CD4-positive, alpha-beta T cell treated with Interleukin-17A for 4 hours (primary cell): ENCODE measurements at regions not wholly inside any gene's neighbourhood (a gene's known extent, or its start where the extent isn't known, plus 50 kb on each side); places are given as distances from the start of the nearest gene placed in this dataset.
"Not testable (repeated sequence)": the region's sequence is repeated elsewhere in the genome, so short reads cannot be mapped to it uniquely, and the experiment has no call there.

Source experiments
- DNase-seq: peaks from one replicate; pipeline ENCODE4 v3.0.0-alpha.2; 2020; ENCODE audit warnings: mixed read lengths

GRCh38 chr2:7436096-7436906 is 519.1 kb downstream of the RNF144A start:
- no peak for DNase-seq

- no peak for DNase-seq
Observed at GRCh38 chr2:7437141-7437540, 519.9 kb downstream of the RNF144A start.

DNA sequence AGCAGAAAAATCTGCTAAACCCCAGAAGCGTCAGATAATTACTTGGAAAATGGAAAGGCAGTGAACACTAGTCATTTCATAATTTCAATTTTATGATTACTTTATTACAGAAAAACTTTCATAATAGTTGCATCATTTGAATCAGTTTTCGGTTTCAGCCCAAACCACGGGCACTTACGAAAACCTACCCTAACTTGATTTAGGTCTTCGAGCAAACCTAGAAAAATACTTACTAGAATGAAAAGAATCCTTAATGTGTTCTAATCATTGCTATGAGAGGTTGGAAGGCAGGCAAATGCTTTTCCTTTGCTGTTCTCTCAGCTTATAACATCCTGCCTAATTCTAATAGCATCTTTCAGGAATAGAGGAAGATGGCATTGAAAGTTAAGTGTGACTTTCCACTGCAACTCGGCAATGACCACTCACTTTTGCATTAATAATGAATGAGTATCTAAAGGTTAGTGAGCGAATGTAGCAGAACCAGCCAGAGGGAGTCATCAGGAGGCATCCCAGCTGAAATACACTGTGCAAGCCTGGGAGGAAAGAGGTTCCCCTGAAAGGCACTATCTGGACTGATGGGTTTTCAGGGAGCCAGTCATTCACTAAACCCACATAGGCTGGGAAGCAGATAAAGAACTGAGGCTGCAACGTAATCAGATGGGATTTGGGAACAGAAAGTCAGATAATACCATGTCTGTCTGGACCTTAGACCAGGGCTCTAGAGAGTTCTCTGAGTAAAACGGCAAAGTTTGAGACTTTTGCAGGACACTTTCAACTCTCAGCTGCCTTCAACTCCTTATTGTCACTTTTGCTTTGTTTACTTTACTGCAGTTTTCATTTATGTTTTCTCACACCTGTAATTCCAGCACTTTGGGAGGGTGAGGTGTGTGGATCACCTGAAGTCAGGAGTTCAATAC is 520.8 kb downstream of the RNF144A start:
- no peak for DNase-seq

- DNase-seq: no peak
Observed at GRCh38 chr2:7438855-7439254, 521.6 kb downstream of the RNF144A start.

DNA sequence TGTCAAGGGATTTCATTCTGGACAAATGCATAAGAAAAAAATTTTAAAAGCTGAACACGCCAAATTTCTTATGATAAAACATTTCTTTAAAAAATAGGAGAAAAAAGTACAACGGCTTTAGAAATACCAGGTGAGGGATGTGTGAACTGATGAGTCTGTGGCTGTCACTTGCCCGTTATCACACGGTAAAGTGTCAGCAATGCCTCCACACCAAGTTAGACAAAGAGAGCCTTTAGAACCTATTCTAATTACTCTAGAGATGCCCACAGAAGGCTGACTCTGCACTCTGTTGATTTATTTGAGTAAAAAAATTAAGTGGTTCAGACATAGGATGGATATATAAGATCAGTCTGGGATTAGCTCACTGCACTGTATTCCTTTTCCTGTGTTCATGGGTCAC is 523.8 kb downstream of the RNF144A start:
- no peak for DNase-seq

DNA sequence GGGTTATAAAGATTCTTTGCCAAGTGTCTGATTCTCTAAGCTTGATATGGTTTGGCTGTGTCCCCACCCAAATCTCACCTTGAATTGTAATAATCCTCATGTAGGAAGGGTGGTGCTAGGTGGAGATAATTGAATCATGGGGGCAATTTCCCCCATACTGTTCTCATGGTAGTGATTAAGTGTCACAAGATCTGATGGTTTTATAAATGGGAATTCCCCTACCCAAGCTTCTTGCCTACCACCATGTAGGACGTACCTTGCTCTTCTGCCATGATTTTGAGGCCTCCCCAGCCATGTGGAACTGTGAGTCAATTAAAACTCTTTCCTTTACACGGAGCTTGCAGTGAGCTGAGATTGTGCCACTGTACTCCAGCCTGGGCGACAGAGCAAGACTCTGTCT is 524.6 kb downstream of the RNF144A start:
- not testable (repeated sequence) for DNase-seq

DNA sequence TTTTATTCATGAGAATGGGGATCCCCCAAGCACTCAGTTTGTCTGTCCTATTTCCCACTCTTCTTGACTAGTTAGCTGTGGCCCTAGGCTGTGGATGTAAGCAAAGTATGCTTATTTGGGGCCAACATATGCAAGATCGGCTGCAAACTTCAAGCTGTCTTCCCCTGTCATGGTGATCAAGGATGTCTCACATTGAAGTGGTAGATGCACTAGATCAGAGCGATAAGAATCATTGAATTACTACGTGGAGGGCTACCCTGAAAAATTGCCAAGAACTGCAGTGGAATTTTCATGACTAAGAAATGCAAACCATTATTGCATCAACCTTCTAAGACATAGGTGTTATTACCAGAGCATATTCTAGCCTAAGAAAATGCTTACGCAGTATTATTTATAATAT is 527.4 kb downstream of the RNF144A start:
- no peak for DNase-seq

GRCh38 chr2:7448578-7449264 is 531.5 kb downstream of the RNF144A start:
- DNase-seq: no peak

- DNase-seq: peak; percentile 31
Observed at GRCh38 chr2:7449298-7449697, 532.1 kb downstream of the RNF144A start.

DNA sequence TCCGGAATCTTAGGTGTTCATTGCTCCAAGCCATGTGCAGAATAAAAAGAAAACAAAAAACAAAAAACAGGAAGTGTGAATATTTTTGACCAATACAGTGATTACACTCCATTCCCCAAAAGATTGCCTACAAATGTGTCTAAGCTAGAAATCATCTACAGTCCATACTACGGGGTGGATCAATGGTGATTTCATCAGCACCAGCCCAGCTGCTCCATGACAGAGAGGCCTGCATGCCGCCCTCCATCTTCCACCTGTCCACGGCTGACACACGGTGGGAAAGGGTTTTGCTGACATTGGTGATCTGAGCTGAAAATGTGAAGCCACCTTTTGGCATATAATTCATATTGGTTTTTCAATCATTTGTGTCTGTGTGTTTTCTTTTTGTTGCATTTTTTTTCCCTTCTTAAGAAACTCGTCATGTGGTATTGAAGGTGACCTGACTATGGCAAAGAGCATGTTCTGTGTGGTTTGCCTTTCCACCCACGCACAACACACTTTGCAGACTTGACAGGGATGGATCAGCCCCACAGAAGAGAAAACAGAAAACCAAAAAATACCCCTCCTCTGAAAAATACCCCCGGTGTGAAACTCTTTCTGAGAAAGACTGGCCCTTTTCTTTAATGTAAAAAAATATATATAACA is 533.1 kb downstream of the RNF144A start:
- peak; percentile 54 for DNase-seq

- peak; percentile 38 for DNase-seq
Observed at GRCh38 chr2:7450833-7451190, 533.6 kb downstream of the RNF144A start.

DNA sequence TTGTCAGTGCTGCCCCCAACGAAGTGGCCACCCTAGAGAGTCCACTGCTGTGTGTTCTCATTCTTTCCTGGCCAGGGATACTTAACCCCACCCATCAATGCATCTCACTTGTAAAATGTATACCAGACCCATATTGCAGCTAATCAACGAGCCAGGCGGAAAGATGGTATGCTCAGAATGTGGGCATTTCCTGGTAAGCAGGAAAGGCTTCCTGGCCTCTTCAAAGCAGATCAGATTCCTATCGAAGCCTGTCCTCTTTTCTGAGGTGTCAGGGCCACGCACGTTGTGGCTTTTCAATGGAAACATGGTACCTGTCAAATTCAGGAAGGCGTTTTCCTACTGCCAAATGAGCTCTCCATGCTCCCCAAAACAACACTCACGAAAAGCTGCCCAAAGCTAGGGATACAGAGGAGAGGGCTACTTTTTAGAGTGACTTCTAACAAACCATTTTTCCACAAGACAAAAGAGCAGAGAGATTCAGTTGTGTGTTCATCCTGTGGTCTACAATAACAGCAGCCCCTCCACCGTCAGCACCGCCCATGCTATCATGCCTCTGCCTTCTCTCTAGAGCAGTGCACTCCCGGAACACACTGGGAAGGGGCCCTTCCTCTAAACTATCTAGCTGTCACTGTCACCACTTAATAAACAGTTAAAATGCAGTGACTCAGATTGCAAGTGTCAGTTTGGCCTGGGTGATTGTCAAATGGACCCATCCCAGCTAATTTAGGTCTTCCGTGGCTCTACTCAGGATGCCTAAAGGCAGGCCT is 535.1 kb downstream of the RNF144A start:
- DNase-seq: no peak

DNA sequence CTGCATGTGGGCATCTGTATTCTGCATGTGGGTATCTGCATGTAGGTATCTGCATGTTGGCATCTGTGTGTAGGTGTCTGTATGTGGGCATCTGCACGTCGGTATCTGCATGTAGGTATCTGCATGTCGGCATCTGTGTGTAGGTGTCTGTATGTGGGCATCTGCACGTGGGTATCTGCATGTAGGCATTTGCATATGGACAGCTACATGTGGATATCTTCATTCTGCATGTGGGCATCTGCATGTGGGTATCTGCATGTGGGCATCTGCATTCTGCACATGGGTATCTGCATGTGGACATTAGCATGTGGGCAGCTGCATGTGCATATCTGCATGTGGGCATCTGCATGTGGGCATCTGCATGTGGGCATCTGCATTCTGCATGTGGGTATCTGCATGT is 537.4 kb downstream of the RNF144A start:
- no peak for DNase-seq

DNA sequence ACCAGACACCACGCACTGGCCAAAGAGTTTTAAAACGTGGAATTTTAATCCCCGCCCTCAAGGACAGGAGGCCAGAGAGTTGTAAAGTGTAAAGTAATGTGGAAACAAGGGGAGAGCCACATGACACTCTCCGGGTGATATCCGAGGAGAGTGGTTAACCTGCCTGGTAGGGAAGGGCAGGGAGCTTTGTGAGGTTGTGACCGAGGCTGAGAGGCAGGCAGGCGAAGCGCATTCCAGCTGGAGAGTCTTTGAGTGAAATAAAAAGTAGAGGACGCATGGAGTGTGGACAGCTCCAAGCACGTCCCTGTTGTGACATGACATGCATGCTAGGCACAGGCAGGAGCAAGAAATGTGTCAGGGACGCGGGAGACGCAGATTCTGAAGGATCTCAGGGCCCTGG is 539.5 kb downstream of the RNF144A start:
- no peak for DNase-seq

- no peak for DNase-seq
Observed at GRCh38 chr2:7458066-7458465, 540.9 kb downstream of the RNF144A start.

GRCh38 chr2:7467782-7468447 is 550.7 kb downstream of the RNF144A start:
- peak; percentile 35 for DNase-seq

DNA sequence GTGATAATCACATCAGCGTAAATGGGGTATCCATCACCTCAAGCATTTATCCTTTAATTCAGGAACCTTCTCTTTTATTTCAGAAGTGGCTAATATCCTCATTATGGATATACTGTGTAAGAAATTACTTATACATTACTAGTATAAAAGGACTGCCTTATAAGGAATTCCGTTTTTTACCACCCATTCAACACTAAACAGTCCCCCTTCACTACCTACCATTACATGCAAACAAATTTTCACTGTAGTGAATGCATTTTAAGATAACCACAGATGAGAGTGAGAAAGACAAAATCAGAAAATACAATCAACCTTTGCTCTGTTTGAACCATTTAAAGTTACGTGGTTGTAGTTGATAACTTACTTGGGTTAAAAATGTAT is 551.2 kb downstream of the RNF144A start:
- DNase-seq: no peak

GRCh38 chr2:7468955-7469354 is 551.7 kb downstream of the RNF144A start:
- DNase-seq: no peak

- no peak for DNase-seq
Observed at GRCh38 chr2:7471185-7471584, 554.0 kb downstream of the RNF144A start.

DNA sequence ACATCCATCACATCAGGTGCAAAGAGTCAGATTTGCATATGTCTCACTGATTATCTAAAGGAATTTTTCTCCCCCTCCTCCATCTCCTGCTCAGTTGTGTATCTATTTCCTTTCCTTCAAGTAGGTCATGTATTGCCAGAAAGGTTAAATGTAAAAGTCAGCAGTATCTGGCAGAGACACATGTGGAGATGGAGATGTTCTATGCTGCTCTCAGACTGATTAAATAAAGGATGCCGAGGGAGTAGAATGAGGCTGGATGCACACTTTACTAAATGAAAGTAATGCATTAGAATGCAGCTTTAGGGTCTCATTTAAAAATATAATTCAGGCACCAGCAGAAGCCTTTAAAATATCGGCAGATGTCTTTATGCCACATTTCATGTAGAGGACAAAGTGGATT is 555.3 kb downstream of the RNF144A start:
- no peak for DNase-seq

GRCh38 chr2:7473135-7473771 is 556.0 kb downstream of the RNF144A start:
- no peak for DNase-seq
